Neural progenitor cell (in vitro differentiated cells): ENCODE measurements at regions not wholly inside any gene's neighbourhood (a gene's known extent, or its start where the extent isn't known, plus 50 kb on each side); places are given as distances from the start of the nearest gene placed in this dataset.

Source experiments
- DNase-seq: peaks from one replicate; pipeline ENCODE4 v3.0.0-alpha.2; 2016; ENCODE audit warnings: low spot score
- H2AFZ ChIP-seq: fragments of 200-600 bp; sonication (generic); replicated peaks from 2 replicates; pipeline ENCODE4 v1.6.1; 2016; ENCODE audit warnings: antibody characterized with exemption
- H3F3A ChIP-seq: fragments of 200-600 bp; sonication (generic); 2 replicates; pipeline ENCODE4 v1.6.1; 2016; ENCODE audit warnings: antibody characterized with exemption, low read depth
- H3K27ac ChIP-seq: fragments of 200-600 bp; sonication (generic); 2 replicates; pipeline ENCODE4 v1.5.1; 2016; ENCODE audit warnings: mild to moderate bottlenecking
- H3K27me3 ChIP-seq: fragments of 200-600 bp; sonication (generic); 2 replicates; pipeline ENCODE4 v1.6.1; 2016; ENCODE audit warnings: mild to moderate bottlenecking, moderate library complexity
- H3K36me3 ChIP-seq: fragments of 200-600 bp; sonication (generic); 2 replicates; pipeline ENCODE4 v1.5.1; 2016
- H3K4me1 ChIP-seq: fragments of 200-600 bp; sonication (generic); 2 replicates; pipeline ENCODE4 v1.6.1; 2016; ENCODE audit warnings: mixed run types
- H3K4me2 ChIP-seq: fragments of 200-600 bp; sonication (generic); 2 replicates; pipeline ENCODE4 v1.6.1; 2016
- H3K4me3 ChIP-seq: fragments of 200-600 bp; sonication (generic); 2 replicates; pipeline ENCODE4 v1.5.1; 2016
- H3K79me2 ChIP-seq: fragments of 200-600 bp; sonication (generic); 2 replicates; pipeline ENCODE4 v1.6.1; 2016; ENCODE audit warnings: low read depth
- H3K9ac ChIP-seq: fragments of 200-600 bp; sonication (generic); 2 replicates; pipeline ENCODE4 v1.6.1; 2016
- H3K9me3 ChIP-seq: fragments of 200-600 bp; sonication (generic); 2 replicates; pipeline ENCODE4 v1.5.1; 2016; ENCODE audit warnings: low read depth
- H4K20me1 ChIP-seq: fragments of 200-600 bp; sonication (generic); 2 replicates; pipeline ENCODE4 v1.6.1; 2016; ENCODE audit warnings: low read depth
- H3K27ac Mint-ChIP-seq: 3 replicates; pipeline ENCODE4 v1.8.0; 2021; ENCODE audit warnings: mixed read lengths
- H3K27me3 Mint-ChIP-seq: 2 replicates; pipeline ENCODE4 v1.8.0; 2022; ENCODE audit warnings: low read depth, mild to moderate bottlenecking, inconsistent platforms, moderate library complexity, mixed read lengths; ENCODE audit not compliant: insufficient read depth
- H3K36me3 Mint-ChIP-seq: 3 replicates; pipeline ENCODE4 v1.8.0; 2021; ENCODE audit warnings: mixed read lengths
- H3K4me1 Mint-ChIP-seq: 3 replicates; pipeline ENCODE4 v1.8.0; 2021; ENCODE audit warnings: mixed read lengths
- H3K4me3 Mint-ChIP-seq: 3 replicates; pipeline ENCODE4 v1.8.0; 2021; ENCODE audit warnings: mild to moderate bottlenecking, moderate library complexity, mixed read lengths
- H3K9me3 Mint-ChIP-seq: 3 replicates; pipeline ENCODE4 v1.8.0; 2020; ENCODE audit warnings: mixed read lengths
- CTCF ChIP-seq: fragments of 200-600 bp; sonication (generic); IDR thresholded peaks from 2 replicates; pipeline ENCODE4 v1.5.1; 2017; ENCODE audit warnings: antibody characterized with exemption, mild to moderate bottlenecking
- EZH2 ChIP-seq: fragments of 200-600 bp; sonication (generic); IDR thresholded peaks from 2 replicates; pipeline ENCODE4 v1.6.1; 2017; ENCODE audit warnings: antibody characterized with exemption, mild to moderate bottlenecking, moderate library complexity
- EZH2phosphoT487 ChIP-seq: fragments of 200-600 bp; sonication (generic); IDR thresholded peaks from 2 replicates; pipeline ENCODE4 v1.6.1; 2017; ENCODE audit warnings: antibody characterized with exemption

DNA sequence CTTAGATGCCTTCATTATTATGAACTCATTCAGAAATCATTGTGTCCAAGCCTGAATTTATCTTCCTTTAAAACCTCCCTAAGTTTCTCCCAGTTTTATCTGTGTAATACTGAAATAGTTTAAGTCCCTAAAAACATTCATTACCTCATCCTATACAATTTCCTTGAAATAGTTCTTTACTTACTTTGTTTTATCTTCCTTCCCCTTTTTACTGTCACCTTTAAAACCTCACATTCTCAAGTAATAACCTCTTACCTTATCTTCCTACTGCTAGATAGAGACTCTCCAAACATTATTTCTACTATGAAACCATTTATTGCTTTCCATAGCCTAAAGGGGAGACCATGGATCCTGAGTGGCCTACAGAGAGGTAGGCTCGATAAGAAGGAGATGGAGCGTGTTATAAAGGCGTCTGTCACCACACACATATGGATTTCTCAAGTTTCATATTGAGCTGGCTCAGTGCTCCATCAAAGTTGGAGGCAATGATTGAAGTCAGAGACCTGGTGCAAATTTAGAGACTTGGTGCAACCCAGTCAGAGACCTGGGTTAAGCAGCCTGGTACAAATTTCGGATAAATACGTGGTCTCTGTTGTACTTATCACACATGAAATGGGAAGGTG is 140.4 kb downstream of the NFKBIZ start:
- H2AFZ ChIP-seq: no peak overlapping the region
- no peaks in the 10 kb centered on the region for H3K36me3 Mint-ChIP-seq
- H3F3A ChIP-seq: no peaks in the 10 kb centered on the region
- no peaks in the 10 kb centered on the region for H3K9me3 ChIP-seq
- no peaks in the 10 kb centered on the region for H3K79me2 ChIP-seq
- no peak overlapping the region for H3K27ac Mint-ChIP-seq
- peaks cover 2% of the 10 kb centered on the region for H3K27me3 Mint-ChIP-seq
- H3K36me3 ChIP-seq: no peaks in the 10 kb centered on the region
- H3K4me1 Mint-ChIP-seq: peaks cover 9% of the 10 kb centered on the region
- no peak overlapping the region for H3K4me2 ChIP-seq
- no peaks in the 10 kb centered on the region for H3K27me3 ChIP-seq
- no peak for DNase-seq
- no peak overlapping the region for H3K4me3 Mint-ChIP-seq
- no peaks in the 10 kb centered on the region for H3K4me1 ChIP-seq
- TF ChIP-seq CTCF (no peak), EZH2 (no peak), EZH2phosphoT487 (no peak)
- no peak overlapping the region for H3K27ac ChIP-seq
- H3K9ac ChIP-seq: no peak overlapping the region
- no peak overlapping the region for H3K4me3 ChIP-seq
- H3K9me3 Mint-ChIP-seq: no peaks in the 10 kb centered on the region
- no peaks in the 10 kb centered on the region for H4K20me1 ChIP-seq

DNA sequence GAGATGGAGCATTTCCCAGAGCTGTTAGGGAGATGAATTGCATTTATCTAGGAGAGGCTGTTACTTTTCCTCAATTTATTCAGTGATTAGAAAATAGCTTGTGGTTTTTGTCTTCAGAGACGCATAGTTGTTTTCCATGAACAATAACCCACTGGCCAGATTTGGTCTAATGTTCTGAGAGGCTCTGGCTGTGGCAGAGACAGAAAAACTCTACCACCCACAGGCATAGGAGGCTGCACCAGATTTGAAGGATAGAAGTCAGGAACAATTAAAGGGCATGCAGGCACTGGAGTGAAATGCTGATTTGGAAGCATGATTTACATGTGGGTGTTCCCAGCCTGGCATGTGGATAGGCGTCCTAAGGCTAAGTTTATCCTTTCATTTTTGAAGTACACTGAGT is 143.5 kb downstream of the NFKBIZ start:
- Mint-ChIP-seq H3K4me3 (no peak overlapping the region), H3K27ac (no peak overlapping the region), H3K27me3 (no peaks in the 10 kb centered on the region), H3K36me3 (no peaks in the 10 kb centered on the region), H3K9me3 (no peaks in the 10 kb centered on the region), H3K4me1 (peaks cover 9% of the 10 kb centered on the region)
- TF ChIP-seq EZH2phosphoT487: no peak
- no peak for TF ChIP-seq EZH2
- TF ChIP-seq CTCF: no peak
- Histone ChIP-seq H4K20me1 (no peaks in the 10 kb centered on the region), H3F3A (no peaks in the 10 kb centered on the region), H3K4me3 (no peak overlapping the region), H3K36me3 (no peaks in the 10 kb centered on the region), H3K9ac (no peak overlapping the region), H3K4me2 (no peak overlapping the region), H3K27ac (no peak overlapping the region), H3K4me1 (no peaks in the 10 kb centered on the region), H3K79me2 (no peaks in the 10 kb centered on the region), H2AFZ (no peak overlapping the region), H3K27me3 (no peaks in the 10 kb centered on the region), H3K9me3 (no peaks in the 10 kb centered on the region)
- DNase-seq: no peak

- no peak overlapping the region for H3K27ac Mint-ChIP-seq
- Histone ChIP-seq H3K4me2 (no peak overlapping the region), H4K20me1 (no peaks in the 10 kb centered on the region), H3F3A (no peaks in the 10 kb centered on the region), H3K36me3 (no peaks in the 10 kb centered on the region), H3K27me3 (no peaks in the 10 kb centered on the region), H3K9me3 (no peaks in the 10 kb centered on the region), H3K27ac (no peak overlapping the region), H3K9ac (no peak overlapping the region), H3K4me1 (no peaks in the 10 kb centered on the region), H3K4me3 (no peak overlapping the region), H2AFZ (no peak overlapping the region), H3K79me2 (no peaks in the 10 kb centered on the region)
- H3K4me1 Mint-ChIP-seq: peaks cover 9% of the 10 kb centered on the region
- DNase-seq: no peak
- H3K27me3 Mint-ChIP-seq: no peaks in the 10 kb centered on the region
- H3K9me3 Mint-ChIP-seq: no peaks in the 10 kb centered on the region
- no peaks in the 10 kb centered on the region for H3K36me3 Mint-ChIP-seq
- TF ChIP-seq CTCF: no peak
- no peak for TF ChIP-seq EZH2phosphoT487
- TF ChIP-seq EZH2: no peak
- H3K4me3 Mint-ChIP-seq: no peak overlapping the region
Observed at GRCh38 chr3:101994386-101994785, 145.1 kb downstream of the NFKBIZ start.
